Embryonic facial prominence (tissue), 1 donor: ENCODE measurements at regions not wholly inside any gene's neighbourhood (a gene's known extent, or its start where the extent isn't known, plus 50 kb on each side); places are given as distances from the start of the nearest gene placed in this dataset.

Experiments
- DNase-seq: peaks from one replicate; pipeline ENCODE4 v3.0.0-alpha.2; 2016; ENCODE audit errors: extremely low spot score

DNA sequence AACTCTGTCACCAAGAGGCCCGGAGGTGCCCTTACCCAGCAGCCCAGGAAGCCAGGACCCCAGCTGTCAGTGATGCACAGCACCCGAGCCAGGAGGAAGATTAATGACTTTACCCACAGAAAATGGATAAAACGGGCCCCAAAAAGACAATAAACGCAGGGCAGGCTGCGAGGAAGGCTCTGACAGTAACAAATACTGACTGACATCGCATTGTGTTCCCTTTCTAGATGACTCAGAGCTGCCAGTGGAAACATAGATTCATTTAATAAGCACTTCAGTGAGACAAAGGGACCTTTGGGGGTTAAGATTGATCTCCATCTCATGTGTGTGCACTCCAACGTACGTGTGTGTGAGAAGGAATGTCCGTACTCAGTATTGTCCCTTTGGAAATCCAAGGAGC, 225.3 kb upstream of the PPP2R3A start:
- DNase-seq: no peak

DNA sequence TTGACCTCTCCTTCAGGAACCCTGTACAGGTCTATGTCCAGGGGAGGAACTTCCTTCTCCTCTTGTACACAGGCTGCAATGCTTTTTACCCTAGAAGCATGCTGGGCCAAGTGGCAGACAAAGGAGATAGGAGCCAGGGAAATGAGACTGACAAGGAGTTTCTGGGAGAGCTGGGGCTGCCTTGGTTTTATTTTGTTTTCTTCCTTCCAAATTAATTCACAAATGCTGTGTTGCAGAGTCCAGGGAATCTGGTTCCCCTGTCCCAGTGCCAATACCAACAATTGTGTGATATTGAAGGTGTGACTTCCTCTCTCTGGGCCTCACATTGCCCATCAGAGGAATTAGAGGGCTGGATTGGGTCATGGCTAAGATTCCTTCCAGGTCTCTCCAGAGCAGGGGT, 224.8 kb upstream of the PPP2R3A start:
- no peak for DNase-seq

DNA sequence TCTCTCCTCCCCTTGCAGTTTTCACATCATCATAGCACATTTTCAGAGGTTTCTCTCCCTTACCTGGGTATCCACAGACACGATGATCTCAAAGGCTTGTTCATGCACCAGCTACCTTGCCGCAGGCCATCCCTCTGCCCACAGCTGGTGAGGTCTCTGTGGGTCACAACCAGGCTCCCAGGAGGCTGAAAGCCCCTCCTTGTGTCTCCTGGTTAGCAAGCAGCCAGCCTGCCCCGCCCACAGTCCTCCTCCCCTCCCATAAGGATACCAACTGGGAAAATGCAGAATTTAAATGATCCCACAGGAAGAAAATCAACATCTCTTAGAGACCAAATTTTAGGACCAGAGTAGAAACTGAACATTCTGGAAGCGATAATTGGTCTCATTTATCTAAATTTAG, 213.5 kb upstream of the PPP2R3A start:
- no peak for DNase-seq

DNA sequence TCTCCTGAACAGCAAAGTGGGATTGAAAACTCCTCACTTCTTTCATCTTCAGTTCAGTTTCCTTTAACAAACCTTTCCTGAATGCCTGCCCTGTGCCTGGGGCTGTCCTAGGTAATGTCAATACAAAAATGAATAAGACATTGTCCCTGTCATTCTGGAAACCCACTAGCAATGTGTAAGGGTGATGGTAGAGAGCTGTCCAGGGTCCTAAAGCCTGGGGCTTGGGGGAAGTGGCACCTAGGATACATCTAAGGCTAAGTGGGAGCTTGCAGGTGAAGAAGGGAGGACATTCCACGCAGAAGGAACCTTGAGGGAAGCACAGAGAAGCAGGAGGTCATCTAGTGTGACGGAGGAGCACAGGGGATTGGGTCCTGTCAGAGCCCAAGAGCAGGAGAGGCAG, 212.7 kb upstream of the PPP2R3A start:
- DNase-seq: no peak

DNA sequence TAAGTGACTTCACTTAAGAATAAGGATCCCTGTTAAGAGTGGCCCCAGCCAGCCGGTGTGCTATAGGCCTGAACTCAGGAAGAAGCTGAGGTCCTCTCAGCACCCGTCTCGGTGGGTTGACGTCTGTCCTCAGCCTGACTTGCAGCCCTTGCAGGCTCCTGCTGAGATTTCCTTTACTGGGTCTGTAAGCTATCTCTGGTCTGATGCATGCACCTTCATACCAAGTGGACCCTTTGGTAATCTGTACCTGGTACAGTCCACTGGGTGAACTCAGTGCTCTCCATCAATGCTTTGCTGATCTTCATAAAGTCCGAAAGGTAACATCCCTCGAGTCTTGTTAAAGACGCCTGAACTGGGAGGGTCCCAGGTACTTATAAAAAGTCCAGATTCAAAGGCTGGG, 212.0 kb upstream of the PPP2R3A start:
- DNase-seq: no peak

DNA sequence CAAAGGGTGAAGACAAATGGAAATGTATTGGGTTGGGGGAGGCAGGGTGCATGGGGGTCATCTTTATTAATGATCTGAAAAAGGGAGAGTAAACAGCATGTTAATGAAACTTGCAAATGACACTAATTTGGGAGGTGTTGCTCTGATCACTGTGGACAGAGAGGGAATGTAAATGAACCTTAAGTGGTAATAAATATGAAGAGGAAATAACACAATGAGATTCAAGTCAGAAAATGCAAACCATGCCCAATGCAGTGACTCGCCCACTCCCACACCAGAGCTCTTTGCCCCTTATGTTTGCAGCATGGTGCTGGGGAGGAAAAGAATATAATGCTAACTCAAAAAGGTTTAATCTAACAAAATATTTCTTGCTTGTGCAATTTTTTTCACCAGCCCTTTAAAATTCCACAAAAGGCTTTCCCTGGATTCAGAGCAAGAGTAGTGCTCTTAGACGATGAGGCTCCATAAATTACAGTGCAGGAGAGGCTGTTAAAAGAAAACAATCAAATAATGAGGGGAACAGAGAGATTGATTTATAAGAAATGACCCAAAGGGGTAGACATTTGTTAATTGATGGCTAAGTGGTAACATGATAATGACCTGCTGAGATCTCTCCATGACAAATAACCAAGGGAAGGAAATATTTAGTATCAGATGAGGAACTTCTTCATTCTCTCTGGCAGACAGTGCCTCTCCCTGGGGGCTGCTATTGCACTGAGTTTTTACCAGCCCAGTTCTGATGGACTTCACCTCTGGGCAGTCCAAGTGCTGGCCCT, 210.0 kb upstream of the PPP2R3A start:
- no peak for DNase-seq

DNA sequence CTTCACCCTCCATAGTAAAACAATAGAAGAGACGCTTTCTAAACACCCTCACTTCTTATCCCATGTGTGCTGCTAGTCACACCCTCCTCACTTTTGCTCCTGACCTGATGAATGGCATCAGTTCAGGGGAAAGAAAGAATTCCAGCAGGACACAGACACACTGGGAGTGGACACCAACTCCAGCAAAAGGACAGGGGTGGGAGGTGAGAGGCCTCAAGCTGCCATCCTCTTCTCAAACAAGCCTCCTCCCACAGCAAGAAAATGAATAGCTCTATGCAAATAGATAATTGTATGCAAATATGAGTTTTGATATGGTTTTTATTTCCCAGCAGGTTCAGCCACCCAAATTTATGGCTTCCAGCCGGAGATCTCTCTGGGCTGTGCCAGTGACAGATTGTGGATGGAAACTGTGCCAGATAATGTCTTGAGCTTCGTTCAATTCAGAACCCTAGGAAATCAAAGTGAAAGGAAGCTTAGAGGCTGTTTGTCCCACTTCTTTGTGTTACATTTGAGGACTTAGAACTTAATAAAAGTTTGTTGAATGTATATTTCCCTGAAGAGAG, 209.3 kb upstream of the PPP2R3A start:
- no peak for DNase-seq

DNA sequence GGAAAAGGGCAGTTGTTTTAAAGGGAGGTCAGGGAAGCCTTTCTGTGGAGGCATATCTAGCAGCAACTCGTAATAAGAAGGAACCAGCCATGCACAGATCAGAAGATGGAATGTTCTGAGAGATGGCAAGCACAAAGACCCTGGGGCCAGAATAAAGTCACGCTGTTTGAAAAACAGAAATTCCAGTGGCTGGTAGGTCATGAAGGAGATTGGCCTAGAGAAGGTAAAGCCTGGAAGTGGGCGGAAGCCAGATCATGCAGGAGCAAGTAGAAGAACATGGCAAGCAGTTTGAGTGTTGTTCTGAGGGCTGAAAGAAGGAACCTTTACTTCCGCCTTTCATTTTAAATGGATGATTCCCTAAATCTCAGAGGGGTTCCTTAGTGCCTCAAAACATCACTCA, 208.1 kb upstream of the PPP2R3A start:
- no peak for DNase-seq

DNA sequence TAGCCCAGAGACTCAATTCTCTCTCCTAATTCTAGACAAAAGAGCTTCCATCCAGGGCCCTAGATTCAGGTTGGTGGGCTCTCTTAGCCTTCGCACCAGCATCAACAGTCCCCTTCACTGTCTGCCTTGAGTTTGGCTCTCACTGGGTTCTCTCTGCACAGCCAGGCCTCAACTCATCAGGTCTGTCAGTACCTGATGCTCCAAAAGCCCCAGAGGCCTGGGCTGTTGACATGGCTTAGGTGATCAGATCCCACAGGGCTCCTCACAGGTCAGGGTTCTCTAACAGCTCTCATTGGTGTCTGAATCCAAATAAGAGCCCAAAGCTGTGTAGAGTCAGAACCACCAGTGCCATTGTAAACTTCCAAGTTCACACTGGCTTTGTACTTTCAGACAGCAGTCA, 206.6 kb upstream of the PPP2R3A start:
- DNase-seq: no peak

DNA sequence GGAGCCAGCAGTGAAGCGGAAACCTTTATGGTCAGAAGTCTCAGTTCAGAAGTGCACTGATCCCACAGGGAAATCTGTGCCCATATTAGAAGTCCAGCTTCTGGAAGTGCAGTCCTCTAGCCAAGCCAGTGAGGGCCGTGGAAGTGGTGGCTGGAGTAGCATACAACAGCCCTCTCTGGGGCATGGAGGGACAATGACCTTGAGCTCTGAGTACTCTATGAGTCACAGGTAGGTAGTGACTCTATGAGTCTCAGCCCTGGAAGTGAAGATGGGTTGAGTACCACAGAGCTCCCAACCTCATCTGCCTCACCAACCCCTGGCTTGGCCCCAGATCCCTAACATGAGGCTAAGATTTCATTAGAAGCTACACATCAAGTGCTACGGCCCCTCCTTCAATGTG, 205.9 kb upstream of the PPP2R3A start:
- no peak for DNase-seq

DNA sequence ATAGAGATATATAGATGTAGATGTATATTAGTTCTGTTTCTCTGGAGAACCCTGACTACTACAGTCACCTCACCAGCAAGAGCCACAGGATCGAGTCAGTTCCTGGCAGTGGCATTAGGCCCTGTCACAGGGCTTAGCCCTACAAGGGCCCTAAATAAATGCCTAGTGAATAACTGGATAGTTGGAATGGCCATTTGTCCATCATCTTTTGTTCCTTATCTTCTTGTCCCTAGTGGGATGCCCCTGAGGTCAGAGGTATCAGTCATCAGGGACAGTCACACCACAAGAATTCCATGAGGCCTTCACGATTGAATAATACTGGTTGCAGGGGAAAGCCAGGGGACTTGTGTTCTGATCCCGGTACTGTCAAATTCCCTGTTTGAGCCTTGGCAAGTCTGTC, 204.9 kb upstream of the PPP2R3A start:
- DNase-seq: no peak

DNA sequence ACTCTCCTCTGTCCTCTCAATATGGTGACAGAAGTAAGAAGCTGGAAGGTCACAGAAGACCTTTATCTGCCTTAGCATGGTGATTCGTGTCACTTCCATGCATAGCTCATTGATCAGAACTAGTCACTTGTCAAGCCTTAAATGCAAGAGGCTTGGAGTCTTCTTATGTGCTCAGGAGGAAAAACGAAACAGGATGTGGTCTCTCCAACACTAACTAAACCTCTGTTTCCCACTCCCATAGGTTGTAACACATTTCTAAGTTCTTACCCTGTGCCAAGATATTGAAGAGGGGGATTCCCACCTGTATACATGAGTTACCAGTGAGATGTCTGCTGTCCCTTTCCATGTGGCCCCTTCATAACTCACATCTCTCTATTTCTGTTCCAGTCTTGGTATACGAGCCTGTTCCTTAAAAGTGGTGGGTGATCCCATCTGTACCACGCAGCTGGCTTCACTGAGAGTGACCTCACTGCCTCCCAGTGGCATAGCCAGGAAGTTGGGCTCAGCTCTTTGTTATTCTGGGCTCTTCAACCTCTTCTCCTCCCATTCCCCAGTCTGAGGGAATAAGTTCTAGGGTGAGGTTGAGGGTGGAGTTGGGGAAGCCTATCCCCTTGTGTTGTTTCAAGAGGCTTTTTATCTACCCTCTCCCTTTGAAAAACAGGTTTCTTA, 203.2 kb upstream of the PPP2R3A start:
- no peak for DNase-seq

DNA sequence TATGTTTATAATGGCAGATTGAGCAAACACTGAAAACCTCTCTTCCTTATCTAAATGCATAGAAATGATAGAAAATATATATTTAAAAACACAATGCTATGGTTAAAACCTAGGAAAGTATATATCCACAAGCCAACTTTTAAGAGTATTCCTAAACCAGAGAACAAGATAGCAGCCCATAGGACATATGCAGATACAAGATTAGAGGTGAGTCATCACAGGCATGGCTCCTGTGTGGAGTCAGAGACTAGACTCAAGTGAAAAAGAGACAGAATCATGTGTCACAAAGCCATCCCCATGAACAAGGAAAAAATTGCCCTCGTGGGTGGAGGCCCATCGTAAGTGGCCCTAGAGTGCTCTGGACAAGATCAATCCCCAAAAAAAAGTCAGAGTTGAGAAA, 199.4 kb upstream of the PPP2R3A start:
- DNase-seq: no peak

DNA sequence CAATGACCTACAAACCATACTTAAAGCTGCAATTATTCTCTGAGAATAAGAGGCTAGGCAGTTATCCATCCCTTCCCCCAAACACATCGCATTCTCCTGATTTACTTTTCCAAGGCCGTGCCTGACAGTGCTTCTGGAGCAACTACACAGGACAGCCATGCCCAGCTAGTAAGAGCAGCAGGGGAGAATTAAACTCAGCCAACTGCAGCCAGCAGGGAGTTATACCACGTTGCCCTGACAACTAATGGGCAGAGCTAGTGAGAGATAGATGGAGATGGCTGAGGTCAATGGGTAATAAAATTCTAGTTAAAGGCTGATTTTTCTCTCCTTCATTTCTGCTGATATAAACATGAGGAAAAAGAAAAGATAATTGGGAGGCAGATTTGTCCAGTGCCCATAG, 193.8 kb upstream of the PPP2R3A start:
- DNase-seq: no peak

DNA sequence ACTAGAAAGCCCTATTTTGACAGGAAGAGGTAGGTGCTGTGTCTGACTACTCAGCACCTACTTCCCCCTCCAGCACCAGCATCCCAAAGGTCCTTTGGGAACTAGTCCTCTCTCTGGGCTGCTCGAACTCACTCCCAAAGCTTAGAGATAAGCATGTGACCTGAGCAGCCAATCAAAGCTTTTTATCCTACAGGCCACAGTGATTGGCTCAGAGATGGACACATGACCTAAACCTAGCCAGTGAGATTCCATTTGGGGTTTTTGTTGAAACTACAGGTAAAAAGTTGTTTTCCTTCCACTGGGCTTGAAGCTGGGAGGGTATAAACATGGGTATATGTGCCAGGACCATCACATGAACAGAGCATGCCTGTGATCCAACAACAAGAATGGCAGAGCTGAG, 186.5 kb upstream of the PPP2R3A start:
- DNase-seq: no peak

DNA sequence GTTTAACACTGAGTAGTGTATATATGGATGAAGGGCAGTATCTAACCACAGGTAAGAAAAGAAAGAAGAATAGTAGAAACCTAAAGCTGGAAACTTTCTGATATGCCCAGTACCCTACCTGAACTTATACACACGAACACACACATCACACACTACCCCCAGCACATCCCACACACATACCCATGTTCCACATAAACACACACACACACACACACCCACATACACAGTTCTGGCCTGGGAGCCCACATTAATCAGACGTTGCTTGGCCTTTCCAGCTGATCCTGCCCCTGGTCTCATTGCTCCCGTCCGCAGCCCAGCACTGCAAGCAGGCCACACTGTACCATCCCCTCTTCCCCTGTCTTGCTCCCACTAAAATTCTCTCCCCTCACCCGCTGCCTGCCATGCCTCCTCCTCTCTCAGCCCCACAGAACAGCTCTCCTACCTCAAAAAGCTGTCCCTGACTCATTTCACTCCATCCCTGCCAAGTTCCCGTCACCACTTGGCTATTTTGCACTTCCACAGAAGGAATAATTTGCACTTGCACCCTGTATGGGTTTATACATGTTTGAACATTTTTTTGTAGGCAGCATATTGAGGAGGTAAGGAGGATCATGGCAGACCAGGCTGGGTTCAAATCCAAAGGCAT, 185.8 kb upstream of the PPP2R3A start:
- no peak for DNase-seq

DNA sequence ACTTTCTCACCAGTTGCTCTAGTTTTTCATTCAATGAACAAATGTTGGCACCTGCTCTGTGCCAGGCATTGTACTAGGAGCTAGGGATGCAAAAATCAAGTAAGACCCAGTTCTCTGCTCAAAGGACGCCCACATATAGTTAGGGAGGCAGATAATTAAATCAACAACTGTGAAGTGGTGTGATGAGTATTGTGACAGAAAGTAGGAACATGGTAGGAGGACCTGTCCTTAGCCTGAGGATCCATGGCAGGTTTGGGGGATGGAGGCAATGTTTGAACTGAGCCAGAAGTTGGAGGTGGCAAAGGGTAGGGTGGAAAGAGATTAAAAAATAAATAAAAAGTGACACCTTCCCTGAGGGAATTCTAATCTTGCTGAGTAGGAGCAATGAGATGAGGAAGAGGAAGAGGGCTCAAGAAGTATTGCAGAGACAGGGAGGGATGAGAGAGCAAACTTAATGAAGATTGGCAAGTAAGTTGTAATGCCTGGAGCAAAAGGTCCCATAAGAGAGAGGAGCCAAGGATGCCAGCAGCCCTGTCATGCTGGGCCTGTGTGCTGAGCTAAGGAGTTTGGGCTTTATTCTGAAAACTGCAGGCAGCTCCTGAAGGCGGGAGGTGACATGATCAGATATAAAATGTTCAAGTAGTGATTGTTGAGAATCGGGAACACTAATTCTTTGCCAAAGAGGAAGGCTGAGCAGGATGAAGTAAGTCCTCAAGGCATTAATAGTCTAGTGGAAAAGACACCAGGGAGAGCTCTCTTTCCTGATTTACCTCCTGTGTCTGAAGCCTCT, 184.3 kb upstream of the PPP2R3A start:
- DNase-seq: no peak

DNA sequence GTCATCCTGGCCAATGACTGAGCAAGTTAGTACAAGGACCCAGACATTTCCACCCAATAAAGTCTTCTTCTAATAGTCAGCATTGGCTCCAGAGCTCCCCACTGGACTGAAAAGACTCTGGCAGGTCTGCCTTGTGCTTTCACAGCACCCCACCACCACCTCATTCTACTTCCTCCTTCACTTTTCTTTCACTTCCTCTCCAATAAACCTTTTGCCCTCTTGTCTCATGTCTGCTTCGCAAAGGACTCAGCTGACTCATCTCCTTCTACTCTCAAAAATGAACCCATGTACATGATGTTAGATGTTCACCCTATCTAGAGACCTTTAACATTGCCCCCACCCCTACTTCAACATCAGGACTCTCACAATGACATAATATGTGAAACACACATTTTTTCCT, 181.0 kb upstream of the PPP2R3A start:
- no peak for DNase-seq

DNA sequence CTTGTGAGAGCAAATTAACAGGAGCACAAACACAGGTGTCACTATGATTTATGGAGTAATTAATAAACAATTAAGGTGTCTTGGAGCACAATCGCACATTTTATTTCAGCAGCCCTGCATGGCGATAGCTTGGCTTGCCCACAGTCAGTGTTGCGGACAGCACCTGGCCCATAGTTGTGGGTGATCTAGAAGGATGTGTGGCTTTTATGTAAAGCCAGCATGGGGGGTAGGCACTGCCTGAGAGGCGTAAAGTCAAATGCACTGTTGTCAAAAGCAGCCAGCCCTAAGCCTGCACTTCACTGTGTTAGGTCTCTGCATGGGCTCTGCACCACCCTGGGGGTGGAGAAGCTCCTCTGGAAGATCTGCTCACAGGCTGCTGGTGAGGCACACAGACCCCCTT, 177.4 kb upstream of the PPP2R3A start:
- no peak for DNase-seq

DNA sequence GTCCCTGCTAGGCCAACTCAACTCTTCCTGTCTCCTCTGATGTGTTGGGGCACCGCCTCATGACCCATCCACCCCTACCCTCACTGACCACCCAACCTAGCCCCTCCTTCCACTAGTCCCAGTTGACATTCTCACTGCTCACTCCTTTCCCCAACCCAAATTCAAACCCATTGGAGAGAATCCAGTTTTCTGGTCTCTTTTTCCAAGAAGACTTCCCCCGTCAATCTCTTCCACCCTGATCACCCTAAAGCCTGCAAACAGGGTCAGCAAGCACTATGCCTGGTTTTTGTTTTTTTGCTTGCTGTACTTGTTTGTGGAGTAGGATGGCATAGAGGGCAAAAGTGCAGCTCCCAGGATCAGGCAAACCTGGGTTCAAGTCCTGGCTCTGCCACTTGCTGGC, 176.6 kb upstream of the PPP2R3A start:
- DNase-seq: no peak

DNA sequence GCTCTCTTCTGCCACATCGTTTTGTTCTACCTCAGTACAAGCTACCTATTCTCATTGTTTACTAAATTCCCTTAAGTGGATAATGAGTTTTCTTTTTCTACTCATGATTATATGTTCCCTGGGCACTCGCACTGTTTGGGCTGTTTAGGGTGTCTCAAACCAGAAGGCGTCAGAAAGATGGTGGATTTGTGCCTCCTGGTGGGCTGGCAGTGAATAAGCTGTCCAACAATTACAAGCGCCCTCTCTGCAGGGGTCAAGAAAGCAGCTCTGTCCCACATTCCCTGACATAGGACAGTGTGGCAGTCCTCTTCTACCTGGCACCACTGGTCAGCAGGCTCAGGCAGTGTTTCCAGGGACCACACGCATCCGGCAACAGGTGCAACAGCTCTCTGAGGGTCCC, 173.4 kb upstream of the PPP2R3A start:
- no peak for DNase-seq

DNA sequence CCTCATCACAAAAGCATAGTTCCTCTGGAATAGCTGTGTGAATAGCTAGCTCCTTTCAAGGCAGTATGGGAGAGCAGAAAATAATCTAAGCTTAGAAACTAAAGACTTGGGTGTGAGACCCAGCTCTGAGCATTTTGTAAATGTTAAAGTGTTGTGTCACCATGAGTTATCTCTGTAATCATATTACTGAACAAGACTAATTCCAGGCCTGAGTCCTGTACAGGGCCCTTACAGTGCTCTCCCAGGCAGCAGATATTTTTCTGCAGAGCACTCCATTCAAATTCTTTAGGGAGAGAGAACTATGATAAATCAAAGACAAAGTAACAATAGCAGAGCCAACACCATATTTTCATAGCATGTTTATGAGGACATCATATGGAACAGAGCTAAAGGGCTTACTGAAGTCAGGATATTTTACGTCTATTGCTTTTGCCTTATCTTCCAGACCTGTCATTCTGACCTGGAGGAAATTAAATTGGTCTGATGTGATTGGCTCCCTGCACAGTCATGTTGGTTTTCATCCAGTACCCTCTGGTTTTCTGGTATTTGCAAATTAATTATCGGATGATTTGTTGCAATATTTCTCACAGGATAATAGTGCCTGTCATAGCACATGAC, 172.6 kb upstream of the PPP2R3A start:
- no peak for DNase-seq
